Right ventricle myocardium superior (tissue), 1 donor: ENCODE measurements at regions not wholly inside any gene's neighbourhood (a gene's known extent, or its start where the extent isn't known, plus 50 kb on each side); places are given as distances from the start of the nearest gene placed in this dataset.
A peak's percentile ranks its signal among the peaks of the same experiment; 100 is the strongest.
"Not testable (repeated sequence)": the region's sequence is repeated elsewhere in the genome, so short reads cannot be mapped to it uniquely, and the experiment has no call there.

ENCODE experiments used
- ATAC-seq: fragments of 200-7000 bp; cut with Tn5 transposase; one replicate; pipeline ENCODE4 v1.9.1; 2020; ENCODE audit warnings: mild to moderate bottlenecking; ENCODE audit not compliant: poor library complexity
- DNase-seq: peaks from one replicate; pipeline ENCODE4 v3.0.0-alpha.2; 2020
- intact Hi-C: fragments of 100-400 bp; cut with DNase I; formaldehyde crosslinking; loops from one replicate; pipeline ENCODE4 v1.11.2; 2022
- donor health status: DM: no; HTN: yes; CAD: no; lungs with severe emphysema.

DNA sequence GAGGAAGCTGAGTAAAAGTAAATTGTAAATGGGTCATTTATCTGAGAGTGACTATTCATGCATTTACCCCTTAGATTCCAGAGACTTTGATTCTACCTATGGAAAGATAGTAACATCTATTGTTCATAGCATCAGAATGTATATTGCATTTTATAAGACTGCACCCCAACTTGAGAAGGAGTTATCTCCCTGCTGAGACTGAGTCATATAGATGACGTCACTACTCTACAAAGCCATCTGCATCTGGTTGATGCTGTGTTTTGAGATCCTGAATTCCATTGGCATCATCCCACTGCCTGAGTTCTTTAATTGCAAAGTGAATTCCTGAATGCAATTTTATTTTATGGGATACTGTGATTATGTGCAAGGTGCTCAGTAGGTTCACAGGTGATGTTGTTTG lies 444.0 kb upstream of the SLC35B3 start:
- intact Hi-C loops: no loop called here
- DNase-seq (no peak), ATAC-seq (no peak)

DNA sequence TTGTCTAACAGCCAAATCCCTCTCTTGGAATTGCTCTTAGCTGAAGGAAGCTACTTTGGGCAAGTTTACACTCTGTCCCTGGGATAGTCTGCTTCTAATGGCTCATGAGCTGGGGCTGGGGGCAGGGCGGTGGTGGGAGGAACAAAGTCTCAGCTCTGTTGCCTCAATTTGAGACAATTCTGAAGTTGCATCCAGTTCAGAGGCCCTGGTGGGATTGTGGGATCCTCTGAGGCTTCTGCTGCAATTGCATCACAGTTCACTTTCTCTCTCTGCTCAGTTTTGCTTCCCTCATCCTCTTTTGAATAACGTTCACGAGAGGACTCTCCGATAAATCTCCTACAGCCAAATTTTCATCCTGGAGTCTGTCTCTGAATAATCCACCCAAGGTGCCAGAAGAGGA lies 440.6 kb upstream of the SLC35B3 start:
- no peak for DNase-seq
- intact Hi-C loops: no loop called here
- ATAC-seq: no peak

DNA sequence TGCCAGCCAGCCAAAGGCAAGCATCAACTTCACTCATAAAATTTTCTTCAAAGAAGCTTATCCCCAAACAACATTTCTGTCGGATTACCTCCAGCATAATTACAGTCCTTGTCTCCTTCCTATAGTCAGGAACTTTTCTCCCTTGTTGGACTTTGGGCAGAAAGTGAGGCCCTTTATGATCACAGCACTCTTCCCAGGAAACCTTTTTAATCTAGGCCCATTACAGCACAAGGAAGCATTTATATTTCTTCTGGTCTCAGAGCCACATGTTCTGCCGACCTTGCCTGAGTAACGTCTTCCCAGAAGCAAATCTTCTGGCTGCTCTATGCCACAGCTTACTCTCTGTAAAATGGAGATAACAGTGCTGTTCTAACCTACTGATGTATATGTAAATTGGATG lies 437.2 kb upstream of the SLC35B3 start:
- intact Hi-C loops: no loop called here
- DNase-seq (no peak), ATAC-seq (no peak)

DNA sequence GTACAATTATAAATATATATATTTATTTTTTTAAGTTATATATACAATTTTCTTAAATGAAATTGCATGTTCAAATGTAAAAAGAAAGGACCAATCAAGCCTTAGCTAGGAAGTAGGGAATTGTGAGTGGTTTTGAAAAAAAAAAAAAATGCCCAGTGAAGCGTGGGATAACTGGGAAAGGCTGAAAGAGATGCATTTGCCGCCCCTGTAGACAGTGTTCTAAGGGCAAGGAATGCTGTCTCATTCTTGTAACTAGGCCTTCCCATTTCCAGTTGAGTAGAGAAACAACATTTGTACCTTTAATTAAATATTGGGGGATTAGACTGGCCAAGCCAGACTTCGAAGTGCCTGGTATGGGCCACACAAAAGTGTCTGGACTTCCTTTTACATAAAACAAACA lies 430.1 kb upstream of the SLC35B3 start:
- ATAC-seq: no peak
- intact Hi-C loops: no loop called here
- no peak for DNase-seq

DNA sequence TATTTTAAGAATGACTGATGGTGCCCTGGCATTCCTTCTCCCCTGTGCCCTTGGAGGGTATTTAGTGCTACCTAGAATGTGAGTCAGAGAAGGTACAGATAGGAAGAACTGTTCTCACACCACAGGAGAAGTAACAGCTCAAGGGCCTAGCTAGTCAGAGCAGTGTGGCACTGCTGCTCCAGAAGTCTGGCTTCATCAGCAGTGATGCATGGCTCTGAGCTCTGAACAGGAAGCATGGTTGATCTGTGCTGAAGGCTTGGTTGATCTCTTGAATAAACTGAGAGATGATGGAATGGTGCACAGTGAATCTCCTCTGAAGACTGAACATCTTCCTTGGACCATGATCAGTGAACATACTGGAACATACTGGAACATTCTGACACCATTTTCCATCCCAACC lies 425.3 kb upstream of the SLC35B3 start:
- intact Hi-C loops: no loop called here
- DNase-seq: no peak
- ATAC-seq: no peak

DNA sequence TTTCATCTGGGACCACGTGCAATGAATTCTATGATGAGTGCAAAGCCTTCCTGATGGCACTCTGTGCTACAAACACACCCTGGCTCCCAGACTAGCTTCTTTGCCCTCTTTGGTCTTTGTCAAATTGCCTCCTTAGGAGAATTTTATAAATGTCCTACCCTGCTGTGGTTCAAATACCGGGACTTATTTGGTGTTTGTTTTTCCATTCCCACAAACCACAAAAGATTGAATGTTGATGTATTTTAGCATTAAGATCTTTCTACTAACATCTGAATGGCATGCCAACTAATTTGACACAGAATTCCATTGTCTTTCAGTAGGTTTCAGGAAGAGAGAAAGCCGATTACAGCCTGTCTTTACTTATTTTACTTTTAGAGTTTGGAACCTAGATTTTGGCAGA lies 424.2 kb upstream of the SLC35B3 start:
- DNase-seq: no peak
- intact Hi-C loops: no loop called here
- ATAC-seq: no peak

DNA sequence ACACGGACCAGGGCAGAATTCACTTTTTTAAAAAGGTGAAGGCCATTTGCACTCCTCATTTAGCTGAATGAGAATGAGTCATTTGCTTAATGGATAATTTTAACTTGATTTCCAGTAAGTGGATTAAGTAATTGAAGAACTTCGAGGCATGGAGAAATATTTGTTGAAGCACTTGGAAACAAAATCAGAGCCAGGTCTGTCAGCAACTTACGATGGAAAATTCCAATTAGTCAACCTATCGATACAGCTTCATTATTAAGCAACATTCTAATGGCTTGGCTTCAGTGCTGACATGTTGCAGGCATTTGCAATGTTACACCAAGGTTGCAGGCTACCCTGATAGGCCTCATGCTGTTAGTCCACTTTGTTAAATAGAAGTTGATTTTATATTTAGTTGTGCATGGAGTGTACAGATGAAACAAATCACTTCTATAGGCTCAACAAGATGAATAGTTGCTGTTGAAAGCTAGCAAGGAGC lies 423.5 kb upstream of the SLC35B3 start:
- DNase-seq: no peak
- ATAC-seq: peak; percentile 54
- intact Hi-C loops: no loop called here

DNA sequence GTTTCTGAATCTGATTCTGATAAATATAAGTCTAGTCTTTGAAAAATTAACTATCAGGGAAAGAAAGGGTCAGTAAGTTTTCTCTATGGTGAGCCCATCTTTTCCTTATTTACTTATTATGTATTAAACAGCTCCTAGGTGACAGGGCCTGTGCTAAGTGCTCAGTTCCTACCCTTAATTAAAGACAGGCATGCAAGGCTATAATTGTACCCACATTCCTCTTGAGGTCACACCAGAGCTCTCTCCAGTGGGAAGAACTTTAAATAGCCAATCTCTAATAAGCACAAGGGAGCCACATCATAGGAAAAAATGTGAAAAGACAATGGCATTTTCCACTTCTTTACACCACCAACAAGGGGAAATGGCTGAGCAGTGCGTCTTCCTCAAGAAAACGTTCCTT lies 421.8 kb upstream of the SLC35B3 start:
- ATAC-seq (peak; percentile 95), DNase-seq (no peak)
- intact Hi-C loops: no loop called here

DNA sequence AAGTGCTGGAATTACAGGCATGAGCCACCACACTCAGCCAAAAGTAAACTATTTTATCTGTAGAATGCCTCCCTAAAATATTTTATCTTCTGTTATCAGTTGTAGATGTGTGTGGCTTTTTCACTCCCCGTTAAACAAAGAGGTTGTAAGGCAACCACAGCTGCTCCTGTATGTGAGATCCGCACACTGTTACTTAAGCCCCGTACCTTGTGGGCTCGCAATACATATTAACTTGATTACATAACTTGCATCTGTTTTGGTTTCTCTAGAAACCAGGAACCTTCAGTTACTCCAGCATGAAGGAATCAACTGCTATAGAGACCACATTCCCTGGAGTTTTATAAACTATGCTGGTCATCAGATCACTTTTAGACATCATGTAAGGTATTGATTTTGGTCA lies 420.1 kb upstream of the SLC35B3 start:
- DNase-seq: no peak
- intact Hi-C loops: no loop called here
- ATAC-seq: no peak

DNA sequence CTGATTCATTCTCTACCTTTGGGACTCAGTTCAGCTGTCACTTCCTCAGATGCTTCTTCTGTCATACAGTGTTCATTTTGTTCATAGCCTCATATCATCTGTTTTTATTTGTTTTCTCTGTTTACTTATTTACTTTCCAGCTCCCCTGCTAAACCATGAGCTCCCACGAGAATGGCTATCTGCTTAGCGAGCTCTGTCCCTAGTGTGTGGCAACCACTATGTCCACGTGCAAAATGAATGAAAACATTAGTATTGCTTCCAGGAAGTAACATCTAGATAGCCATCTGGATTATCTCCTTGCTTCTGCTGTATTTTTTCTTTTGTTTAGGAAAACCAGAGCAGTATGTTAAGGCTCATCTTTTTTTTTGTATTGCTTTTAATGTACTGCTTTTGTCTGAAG lies 417.0 kb upstream of the SLC35B3 start:
- DNase-seq (no peak), ATAC-seq (no peak)
- intact Hi-C loops: no loop called here

DNA sequence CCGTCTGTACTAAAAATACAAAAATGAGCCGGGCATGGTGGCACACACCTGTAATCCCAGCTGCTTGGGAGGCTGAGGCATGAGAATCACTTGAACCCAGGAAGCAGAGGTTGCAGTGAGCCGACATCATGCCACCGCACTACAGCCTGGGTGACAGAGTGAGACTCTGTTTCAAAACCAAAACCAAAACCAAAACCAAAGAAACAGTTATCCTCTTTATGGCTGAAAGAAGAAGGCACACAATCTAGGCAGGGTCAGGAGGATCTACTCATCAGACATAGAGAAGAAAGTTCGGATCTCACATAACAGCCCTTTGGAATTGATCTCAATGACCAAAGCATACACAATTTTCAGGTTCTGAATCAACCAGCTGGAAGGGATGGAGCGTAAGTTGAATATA lies 411.3 kb upstream of the SLC35B3 start:
- ATAC-seq, intact Hi-C loops, DNase-seq: not testable (repeated sequence)

DNA sequence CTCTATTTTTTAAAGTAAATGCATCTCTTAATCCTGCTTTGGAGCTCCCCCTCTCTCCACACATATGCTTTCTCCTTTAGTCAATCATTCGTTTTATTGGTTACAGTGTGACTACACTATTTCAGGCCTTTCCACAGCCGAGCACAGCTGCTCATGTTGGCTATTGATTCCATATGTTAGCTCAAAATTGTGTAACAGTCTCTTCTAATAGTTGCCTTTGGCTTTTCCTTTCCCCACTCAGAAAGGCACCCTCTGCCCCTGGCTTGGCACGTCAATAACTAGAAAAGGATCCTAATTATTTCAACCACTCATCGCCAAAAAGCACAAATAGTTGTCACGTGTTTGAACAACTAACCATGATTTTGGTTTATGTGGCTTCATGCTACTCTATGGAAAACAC lies 410.3 kb upstream of the SLC35B3 start:
- no peak for ATAC-seq
- intact Hi-C loops: no loop called here
- DNase-seq: no peak

DNA sequence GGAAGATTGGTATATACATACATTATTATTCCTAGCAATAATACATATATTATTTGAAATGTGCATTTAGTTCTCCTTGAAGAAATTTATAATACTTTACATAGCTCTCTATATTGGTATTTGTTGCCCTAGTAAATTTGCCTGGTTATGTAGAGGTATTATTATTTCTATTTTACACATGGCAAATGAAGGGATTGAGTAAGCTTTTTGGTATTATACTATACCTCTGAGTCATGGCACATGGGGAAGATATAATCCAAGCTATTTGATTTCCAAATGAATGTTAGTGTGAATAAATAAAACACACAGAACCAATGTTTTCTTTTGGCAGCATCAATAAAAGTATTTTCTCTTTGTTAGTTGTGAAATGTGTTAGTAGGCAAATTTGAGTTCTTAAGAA lies 409.6 kb upstream of the SLC35B3 start:
- ATAC-seq: no peak
- DNase-seq: no peak
- intact Hi-C loops: no loop called here

DNA sequence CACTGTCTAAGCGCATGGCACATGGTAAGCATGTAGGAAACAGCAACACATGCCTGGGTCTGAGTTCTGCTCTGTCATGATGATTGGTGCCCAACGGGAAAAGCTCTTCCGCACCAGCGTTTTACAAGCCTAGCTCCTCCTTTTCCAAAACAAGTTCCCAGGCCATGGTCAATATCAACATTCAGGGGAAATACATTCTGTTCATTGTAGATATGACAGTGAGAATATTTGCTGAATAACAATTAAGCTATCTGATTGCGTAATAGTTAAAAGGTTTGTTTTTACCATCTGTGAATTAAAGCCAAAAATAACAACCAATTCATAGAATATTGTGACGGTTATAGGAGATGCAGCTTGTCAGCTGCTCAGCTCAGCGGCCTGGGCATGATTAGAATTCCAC lies 404.3 kb upstream of the SLC35B3 start:
- ATAC-seq (no peak), DNase-seq (no peak)
- intact Hi-C loops: no loop called here

DNA sequence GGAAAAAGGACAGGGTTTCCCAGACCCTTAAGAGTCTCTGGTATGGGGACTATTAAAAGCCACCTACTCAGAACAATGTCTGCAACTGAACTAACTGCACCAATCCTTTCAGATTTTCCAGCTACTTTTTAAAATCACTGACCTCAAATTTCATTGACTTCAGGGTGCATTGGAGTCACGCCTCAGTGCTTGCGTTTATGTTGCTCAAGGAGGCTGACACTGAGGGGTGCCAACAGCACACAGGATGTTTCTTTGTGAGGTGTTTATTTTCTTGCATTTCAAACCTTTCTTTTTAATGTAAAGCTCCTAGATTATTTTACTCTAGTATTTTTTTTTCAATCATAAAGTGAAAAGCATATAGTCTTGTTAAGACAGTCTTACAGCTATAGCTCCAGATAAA lies 402.0 kb upstream of the SLC35B3 start:
- ATAC-seq: no peak
- no peak for DNase-seq
- intact Hi-C loops: no loop called here

DNA sequence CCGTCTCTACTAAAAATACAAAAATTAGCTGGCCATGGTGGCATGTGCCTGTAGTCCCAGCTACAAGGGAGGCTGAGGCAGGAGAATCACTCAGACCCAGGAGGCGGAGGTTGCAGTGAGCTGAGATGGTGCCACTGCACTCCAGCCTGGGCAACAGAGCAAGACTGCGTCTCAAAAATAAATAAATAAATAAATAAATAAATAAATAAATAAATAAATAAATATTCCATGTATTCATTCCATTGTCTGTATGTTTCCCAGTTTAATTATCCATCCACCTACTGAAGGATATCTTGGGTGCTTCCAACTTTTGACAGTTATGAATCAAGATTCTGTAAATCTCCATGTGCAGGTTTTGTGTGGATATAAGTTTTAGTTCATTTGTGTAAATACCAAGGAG lies 397.4 kb upstream of the SLC35B3 start:
- intact Hi-C loops, DNase-seq, ATAC-seq: not testable (repeated sequence)

DNA sequence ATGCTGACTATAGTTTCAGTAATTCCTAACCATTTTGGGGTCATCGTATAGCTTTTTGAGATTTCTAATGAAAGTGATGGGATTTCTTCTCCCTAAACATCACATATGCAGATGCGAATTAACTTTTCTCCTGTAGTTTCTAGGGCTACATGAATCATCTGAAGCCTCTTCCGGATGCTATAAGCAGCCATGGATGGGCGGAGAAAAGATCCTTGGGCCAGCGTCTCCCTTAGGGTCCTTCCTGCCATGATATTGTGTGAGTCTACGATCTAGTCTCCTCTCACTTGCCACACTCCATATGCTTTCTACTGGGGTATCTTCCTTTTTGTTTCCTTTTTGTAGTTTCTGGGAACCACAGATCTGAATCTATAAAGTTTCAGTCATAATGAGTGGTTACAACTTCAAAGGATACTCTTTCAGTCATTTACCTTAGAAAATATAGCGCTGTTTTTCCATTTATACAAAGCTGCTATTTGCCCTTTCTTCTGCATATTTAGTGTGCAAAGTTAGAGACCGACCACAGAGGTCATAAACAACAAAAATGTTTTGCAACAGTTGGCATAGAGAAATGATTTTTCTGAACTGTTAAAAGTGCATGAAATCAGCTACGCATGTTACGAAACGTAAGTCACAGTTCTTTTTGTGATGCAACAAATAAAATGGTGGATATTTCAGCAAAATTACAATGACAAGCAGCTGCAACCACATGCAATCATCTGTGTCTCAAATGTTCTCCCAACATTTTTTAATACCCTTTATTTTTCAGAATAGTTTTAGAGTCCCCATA lies 396.2 kb upstream of the SLC35B3 start:
- ATAC-seq (no peak), DNase-seq (no peak)
- intact Hi-C loops: no loop called here

DNA sequence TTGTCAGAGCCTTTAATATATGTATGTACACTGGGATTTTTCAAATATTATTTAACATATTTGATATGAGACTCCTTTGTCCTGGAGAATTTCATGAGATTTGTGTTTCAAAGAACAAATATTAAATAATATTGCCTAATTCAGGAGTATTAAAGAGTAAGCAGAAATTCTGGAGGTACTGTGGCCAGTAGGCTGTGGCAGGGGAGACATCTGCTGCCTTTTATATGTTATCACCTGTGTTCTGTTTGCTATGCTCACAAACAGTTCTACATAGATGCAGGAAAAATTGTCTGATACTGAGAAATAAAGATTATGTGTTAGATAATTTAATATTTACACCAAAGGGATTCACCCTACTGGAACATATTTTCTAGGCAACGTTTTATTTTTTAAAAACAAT lies 395.4 kb upstream of the SLC35B3 start:
- intact Hi-C loops: no loop called here
- no peak for ATAC-seq
- no peak for DNase-seq

DNA sequence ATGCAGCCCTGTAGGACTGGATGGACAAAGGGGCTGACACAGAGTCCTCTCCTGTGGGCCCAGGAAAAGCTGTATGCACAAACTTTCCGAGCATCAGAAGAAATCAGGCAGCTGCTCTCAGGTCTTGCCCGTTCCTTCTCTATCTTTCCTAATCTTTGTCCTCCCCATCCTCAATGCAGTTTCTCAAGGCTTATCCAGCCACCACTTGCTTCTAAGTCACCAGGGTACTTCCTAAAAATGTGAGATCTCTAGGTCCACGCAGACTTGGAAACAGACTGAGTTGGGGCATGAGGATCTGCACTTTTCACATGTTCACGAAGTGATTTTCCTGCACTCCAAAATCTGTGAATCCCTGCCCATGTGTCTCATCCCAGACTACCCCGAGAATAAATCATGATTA lies 394.5 kb upstream of the SLC35B3 start:
- no peak for DNase-seq
- intact Hi-C loops: no loop called here
- no peak for ATAC-seq

DNA sequence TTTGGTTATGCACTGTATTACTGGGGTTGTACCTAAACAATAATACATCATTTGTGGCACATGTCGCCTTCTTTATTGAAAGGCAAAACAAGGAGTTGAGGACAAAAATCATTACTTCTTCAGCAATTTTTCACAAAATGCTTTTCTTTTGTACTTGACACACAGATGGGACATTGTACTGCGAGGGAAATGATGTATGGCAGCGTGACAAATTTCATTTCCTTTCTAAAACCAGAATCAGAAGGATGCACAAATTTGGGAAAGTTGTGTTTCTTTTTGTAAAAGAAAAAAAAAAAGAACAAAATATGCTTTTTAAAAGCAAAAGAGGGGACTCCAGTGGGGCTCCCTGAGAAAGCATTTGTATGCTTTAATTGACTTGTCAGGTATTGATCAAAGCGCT lies 394.0 kb upstream of the SLC35B3 start:
- intact Hi-C loops: no loop called here
- DNase-seq: no peak
- ATAC-seq: no peak

DNA sequence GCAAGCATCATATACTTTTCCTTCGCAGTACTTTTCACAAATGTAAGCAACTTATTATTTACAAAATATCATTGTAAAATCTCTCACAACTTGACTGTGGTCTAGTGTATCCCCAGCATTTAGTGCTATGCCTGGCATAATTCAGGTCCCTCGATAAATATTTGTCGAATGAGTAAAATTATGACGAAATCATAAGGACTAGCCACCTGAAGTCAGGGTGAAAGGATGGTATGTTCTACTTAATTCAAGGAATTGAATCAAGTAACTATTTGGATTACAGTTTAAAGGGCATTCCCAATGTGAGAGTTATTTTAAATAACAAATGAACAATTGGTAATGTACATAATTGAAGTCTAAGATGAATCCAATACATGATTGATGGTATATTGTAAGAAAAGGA lies 393.0 kb upstream of the SLC35B3 start:
- DNase-seq (no peak), ATAC-seq (no peak)
- intact Hi-C loops: no loop called here
